NCI-H146 (cell line): ENCODE measurements at regions not wholly inside any gene's neighbourhood (a gene's known extent, or its start where the extent isn't known, plus 50 kb on each side); places are given as distances from the start of the nearest gene placed in this dataset.

ENCODE experiments used
- DNase-seq: peaks from one replicate; lab custom pipeline; 2025; lab: John Stamatoyannopoulos, UW

GRCh38 chr2:144333143-144333555 is 186.8 kb downstream of the ZEB2 start:
- no peak for DNase-seq

- DNase-seq, result peak; percentile 78
Observed at GRCh38 chr2:144332356-144333142, 187.4 kb downstream of the ZEB2 start.

DNA sequence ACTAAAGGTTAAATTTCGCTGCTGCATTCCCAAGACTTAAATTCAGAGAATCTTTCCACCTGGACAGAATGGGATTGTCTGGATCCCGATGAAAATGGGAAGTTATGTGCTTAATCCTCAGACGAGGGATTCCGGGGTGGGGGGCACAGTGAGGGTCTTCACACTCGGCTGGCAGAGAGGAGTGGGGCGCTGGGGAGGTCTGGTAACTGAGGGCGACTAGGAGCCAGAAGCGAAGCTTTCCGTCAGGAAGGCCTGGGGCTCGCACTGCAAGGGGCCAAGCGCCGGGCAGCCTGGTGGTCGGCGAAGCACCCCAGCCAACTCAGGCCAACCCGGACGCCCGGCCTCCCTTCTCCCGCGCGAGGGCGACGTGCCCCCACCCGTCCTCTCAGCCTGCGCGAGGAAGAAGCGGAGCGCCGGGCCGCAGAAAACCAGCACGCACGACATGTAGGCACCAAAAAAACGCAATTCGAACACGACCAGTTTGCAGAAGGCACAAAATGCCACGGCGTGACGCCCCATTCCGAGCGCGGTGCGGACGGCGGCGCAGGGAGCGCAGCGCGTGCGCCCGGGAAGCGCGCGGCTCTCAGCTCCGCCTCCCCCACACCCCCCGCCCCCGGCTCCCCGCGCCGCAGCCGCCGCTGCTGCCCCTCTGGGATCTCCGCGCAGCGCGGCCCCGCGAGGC is 188.1 kb downstream of the ZEB2 start:
- DNase-seq, result peak; percentile 77

DNA sequence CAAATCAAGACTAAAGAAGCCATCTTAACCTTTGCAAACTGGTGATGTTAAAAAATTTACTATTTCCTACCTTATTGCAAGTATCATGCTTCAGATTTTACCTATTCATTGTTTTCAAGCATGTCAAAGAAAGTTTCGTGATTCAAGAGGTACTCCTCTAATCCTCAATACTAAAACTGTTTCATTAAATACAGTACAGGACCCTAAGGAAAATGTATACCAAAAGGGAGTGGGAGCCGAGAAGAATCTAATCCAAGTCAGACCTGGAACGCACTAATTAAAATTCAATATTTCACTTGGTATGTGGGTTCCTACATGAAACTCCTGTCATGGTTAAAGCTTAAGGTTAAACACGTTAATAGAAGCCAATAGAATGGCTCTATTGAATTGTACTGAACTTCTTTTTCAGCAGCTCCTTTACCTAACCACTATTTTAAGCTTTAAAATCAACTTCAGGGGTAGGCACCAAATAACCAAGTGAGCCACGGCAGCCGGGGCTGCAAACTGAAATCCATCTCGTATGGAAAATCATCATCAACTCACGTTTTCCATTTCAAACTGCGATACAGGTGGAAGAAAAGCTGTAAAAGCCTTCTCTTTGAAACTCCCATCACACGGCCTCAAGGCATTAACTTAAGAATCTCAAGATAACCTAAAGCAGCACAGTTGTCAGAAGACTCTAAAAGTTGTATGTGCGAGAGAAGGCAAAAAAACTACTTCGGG is 188.8 kb downstream of the ZEB2 start:
- no peak for DNase-seq

GRCh38 chr2:144329472-144329871 is 190.4 kb downstream of the ZEB2 start:
- DNase-seq, result no peak

DNA sequence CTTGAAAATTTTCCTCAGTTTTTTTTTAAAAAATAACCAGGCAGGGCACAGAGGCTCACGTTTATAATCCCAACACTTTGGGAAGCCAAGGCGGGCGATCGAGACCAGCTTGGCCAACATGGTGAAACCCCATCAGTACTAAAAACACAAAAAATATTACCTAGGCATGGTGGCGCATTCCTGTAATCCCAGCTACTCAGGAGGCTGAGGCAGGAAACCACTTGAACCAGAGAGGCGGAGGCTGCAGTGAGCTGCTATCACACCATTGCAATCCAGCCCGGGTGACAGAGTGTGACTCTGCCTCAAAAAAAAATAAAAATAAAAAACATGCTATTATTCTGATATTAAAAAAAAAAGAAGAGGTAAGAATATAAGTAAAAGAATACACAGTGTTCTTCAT is 191.0 kb downstream of the ZEB2 start:
- no peak for DNase-seq

GRCh38 chr2:144326825-144327224 is 193.1 kb downstream of the ZEB2 start:
- no peak for DNase-seq

DNA sequence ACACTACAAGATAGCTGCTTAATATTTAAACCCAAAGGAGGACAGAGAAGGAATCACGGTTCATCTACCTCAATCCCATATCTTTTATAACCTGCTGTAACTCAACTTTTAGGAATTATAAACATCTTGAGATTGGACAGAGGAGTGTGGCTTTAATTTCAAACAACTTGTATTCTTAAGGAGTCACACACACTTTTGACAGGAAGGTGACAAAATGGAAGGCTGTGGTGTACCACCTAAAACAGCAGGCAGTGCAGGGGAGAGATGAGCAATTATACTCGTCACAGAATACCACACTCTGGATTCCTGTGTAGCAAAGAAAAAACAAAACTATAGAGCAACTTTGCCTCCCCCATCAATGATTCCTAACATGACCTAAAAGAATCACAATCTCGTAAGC is 194.8 kb downstream of the ZEB2 start:
- DNase-seq, result no peak

DNA sequence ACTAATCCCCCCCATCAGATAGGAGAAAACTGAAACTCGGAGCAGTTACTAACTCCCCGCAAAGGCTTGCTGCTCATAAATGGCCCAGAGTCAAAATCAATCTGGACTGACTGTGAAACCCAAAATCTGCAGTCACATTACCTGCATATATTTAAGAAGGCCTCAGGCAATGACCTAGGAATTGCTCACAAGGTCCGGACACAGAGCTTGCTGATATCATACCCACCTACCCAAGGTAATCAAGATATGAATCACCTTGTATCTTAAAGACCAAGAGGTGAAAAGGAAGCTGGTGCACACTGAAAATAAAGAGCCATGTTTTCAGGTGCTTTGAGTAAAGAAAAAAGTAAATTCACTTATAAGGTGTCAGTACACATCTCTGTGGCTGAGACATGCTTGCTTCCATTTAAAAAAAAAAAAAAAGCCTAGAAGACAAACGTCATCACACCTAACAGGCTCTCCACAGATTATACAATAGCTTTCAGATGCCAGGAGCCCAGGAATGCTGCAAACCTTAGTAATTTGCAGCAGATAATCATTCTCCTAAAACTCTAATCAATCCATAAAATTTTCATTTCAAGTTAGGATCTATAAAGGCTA is 195.4 kb downstream of the ZEB2 start:
- no peak for DNase-seq

GRCh38 chr2:144323946-144324345 is 196.0 kb downstream of the ZEB2 start:
- DNase-seq, result no peak

- DNase-seq, result no peak
Observed at GRCh38 chr2:144322379-144322778, 197.5 kb downstream of the ZEB2 start.

- DNase-seq, result no peak
Observed at GRCh38 chr2:144320491-144320890, 199.4 kb downstream of the ZEB2 start.

DNA sequence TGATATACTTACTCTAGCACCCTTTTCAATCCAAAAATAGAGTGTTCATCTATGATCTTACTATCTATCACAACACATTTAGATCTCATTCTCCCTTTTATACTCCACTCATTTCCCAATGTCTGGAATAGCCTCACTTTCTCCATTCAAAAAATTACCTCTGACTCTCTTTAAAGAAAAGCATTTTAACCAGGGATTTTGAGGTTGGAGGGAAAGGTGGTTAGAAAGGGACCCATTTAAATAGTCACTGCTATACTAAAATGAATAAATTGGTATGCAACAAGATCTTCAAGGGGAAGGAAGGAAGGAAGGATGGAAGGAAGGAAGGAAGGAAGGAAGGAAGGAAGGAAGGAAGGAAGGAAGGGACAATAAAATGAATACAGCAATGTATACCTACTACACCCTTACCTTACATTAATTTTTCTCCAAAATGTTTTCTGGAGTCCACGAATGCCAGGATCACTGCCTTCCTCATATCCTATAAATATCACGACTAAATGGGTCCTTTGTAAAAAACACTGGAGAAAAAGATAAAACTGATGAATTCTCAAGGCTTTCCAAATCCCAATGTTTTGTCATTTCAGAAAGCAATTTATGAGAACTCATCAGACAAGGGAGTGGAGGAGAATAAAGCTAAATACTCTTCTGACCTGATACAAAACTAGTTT is 202.7 kb downstream of the ZEB2 start:
- DNase-seq, result no peak

GRCh38 chr2:144310889-144311608 is 208.9 kb downstream of the ZEB2 start:
- DNase-seq, result no peak

- no peak for DNase-seq
Observed at GRCh38 chr2:144310484-144310883, 209.4 kb downstream of the ZEB2 start.

- no peak for DNase-seq
Observed at GRCh38 chr2:144307711-144308110, 212.2 kb downstream of the ZEB2 start.

DNA sequence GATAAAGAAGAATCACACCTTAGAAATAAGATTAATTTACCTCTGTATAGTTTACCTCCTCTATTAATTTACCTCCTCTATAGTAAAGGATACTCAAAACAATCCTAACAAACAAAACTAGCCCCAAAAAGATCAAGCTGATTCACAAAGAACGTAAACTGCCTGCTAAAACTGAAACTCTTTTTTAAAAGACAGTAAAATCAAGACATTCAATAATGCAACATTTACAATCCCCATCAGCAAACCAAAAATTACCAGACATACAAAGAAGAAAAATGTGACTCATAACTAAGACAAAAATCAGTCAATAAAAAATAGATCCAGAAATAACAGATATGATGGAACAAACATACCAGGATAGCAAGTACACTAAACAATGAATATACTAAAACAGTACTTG is 215.7 kb downstream of the ZEB2 start:
- DNase-seq, result no peak

- DNase-seq, result no peak
Observed at GRCh38 chr2:144300632-144301031, 219.3 kb downstream of the ZEB2 start.

- DNase-seq, result no peak
Observed at GRCh38 chr2:144290276-144290675, 229.6 kb downstream of the ZEB2 start.

DNA sequence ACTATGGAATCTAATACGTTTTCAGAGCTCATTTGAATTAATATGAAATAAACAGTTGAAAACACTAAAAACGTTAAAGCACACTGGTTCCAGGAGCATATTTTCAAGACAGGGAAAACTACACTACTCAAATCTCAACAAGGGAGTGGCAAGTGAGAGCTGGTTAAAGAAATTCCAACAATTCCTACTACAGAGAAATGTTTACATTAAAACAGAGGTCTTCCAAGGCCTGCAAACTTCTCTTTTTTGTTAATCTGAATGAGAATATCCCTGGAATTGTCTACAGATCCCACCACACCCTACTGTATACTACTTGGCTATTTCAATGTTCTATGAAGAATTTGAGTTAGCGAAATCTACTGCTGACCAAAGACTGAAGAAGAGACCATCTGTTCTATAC is 231.5 kb downstream of the ZEB2 start:
- DNase-seq, result no peak

DNA sequence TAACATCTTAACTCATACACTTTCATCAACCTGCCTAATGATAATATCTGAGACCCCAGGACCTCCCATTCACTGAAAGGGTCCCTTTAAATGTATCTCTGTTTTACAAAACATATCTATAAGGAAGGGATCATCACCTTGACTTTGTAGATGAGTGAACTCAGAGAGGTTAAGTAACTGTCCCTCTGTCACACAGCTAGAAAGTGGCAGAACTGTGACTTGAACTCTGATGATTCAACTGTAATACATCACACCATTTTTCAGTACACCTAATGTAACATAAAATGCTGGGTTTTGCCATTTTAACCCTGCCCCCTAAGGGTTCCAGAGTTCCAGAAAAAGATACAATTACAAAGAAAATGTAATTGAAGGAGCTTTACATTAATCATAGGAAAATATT is 234.6 kb downstream of the ZEB2 start:
- DNase-seq, result no peak
